ENCODE measurements at regions not wholly inside any gene's neighbourhood (a gene's known extent, or its start where the extent isn't known, plus 50 kb on each side); places are given as distances from the start of the nearest gene placed in this dataset.
A peak's percentile ranks its signal among the peaks of the same experiment; 100 is the strongest.

GRCh38 chr13:79767126-79767525 is 286.2 kb downstream of the NDFIP2 start:
- Histone ChIP-seq H3K4me2 (ENCODE audit: control insufficient read depth, extremely low read depth, insufficient read depth, low read depth, low read length) (no peak overlapping the region), H3K4me3 (ENCODE audit: control insufficient read depth in 2 of 3, extremely low read depth in 1 of 3, insufficient read depth in 2 of 3, low read depth in 1 of 3, low read length in 3 of 3) (no peak overlapping the region), H3K27me3 (ENCODE audit: control insufficient read depth, extremely low read depth, insufficient read depth, low read length) (no peaks in the 10 kb centered on the region), H2AFZ (ENCODE audit: control insufficient read depth, low read length) (peak overlapping the region; percentile 55), H3K79me2 (ENCODE audit: control insufficient read depth, insufficient read depth, low read length) (no peaks in the 10 kb centered on the region), H4K20me1 (ENCODE audit: control insufficient read depth, extremely low read depth, insufficient read depth, low read length) (no peaks in the 10 kb centered on the region), H3K9ac (ENCODE audit: control insufficient read depth, extremely low read depth, insufficient read depth, low read length) (no peak overlapping the region), H3K9me1 (ENCODE audit: control insufficient read depth, extremely low read depth, insufficient read depth, low read length) (no peaks in the 10 kb centered on the region), H3K4me1 (ENCODE audit: control insufficient read depth, extremely low read depth, insufficient read depth, low read length) (no peaks in the 10 kb centered on the region), H3K27ac (ENCODE audit: control insufficient read depth, insufficient read depth, low read length) (no peak overlapping the region), H3K9me3 (ENCODE audit: control insufficient read depth, low read depth, low read length) (no peaks in the 10 kb centered on the region), H3K36me3 (ENCODE audit: control insufficient read depth in 2 of 2, extremely low read depth in 1 of 2, insufficient read depth in 2 of 2, low read length in 2 of 2) (no peaks in the 10 kb centered on the region)
- DNase-seq (ENCODE audit: low read depth, low spot score) = no peak
- FAIRE-seq = peak; percentile 43
- TF ChIP-seq CTCF (optimal IDR thresholded peaks at IDR 0.05 in 1 of 3, IDR thresholded peaks at IDR 0.05 in 1 of 3, conservative IDR thresholded peaks at IDR 0.05 in 1 of 3; ENCODE audit: extremely low read depth in 1 of 3, insufficient read depth in 2 of 3, low read length in 3 of 3) = no peak
- TF ChIP-seq EZH2 (IDR thresholded peaks at IDR 0.05; ENCODE audit: low read length) = no peak
- dilution Hi-C loops (cut with MboI; ENCODE audit: extremely low pct_ligation_motif_present, low sequenced_read_pairs) = no loop called here

- Histone ChIP-seq H2AFZ (ENCODE audit: control insufficient read depth, low read length) (no peak overlapping the region), H3K4me1 (ENCODE audit: control insufficient read depth, extremely low read depth, insufficient read depth, low read length) (no peaks in the 10 kb centered on the region), H3K9me3 (ENCODE audit: control insufficient read depth, low read depth, low read length) (no peaks in the 10 kb centered on the region), H3K79me2 (ENCODE audit: control insufficient read depth, insufficient read depth, low read length) (no peaks in the 10 kb centered on the region), H3K27me3 (ENCODE audit: control insufficient read depth, extremely low read depth, insufficient read depth, low read length) (no peaks in the 10 kb centered on the region), H3K9me1 (ENCODE audit: control insufficient read depth, extremely low read depth, insufficient read depth, low read length) (no peaks in the 10 kb centered on the region), H4K20me1 (ENCODE audit: control insufficient read depth, extremely low read depth, insufficient read depth, low read length) (no peaks in the 10 kb centered on the region), H3K4me3 (ENCODE audit: control insufficient read depth in 2 of 3, extremely low read depth in 1 of 3, insufficient read depth in 2 of 3, low read depth in 1 of 3, low read length in 3 of 3) (no peak overlapping the region), H3K4me2 (ENCODE audit: control insufficient read depth, extremely low read depth, insufficient read depth, low read depth, low read length) (no peak overlapping the region), H3K36me3 (ENCODE audit: control insufficient read depth in 2 of 2, extremely low read depth in 1 of 2, insufficient read depth in 2 of 2, low read length in 2 of 2) (no peaks in the 10 kb centered on the region), H3K27ac (ENCODE audit: control insufficient read depth, insufficient read depth, low read length) (no peak overlapping the region), H3K9ac (ENCODE audit: control insufficient read depth, extremely low read depth, insufficient read depth, low read length) (no peak overlapping the region)
- TF ChIP-seq EZH2 (IDR thresholded peaks at IDR 0.05; ENCODE audit: low read length) (no peak), CTCF (optimal IDR thresholded peaks at IDR 0.05 in 1 of 3, IDR thresholded peaks at IDR 0.05 in 1 of 3, conservative IDR thresholded peaks at IDR 0.05 in 1 of 3; ENCODE audit: extremely low read depth in 1 of 3, insufficient read depth in 2 of 3, low read length in 3 of 3) (no peak)
- dilution Hi-C loops (cut with MboI; ENCODE audit: extremely low pct_ligation_motif_present, low sequenced_read_pairs) = no loop called here
- FAIRE-seq (no peak), DNase-seq (ENCODE audit: low read depth, low spot score) (no peak)
Observed at GRCh38 chr13:79765331-79765730, 284.4 kb downstream of the NDFIP2 start.

Data from keratinocyte (primary cell).